Fibroblast of the conjunctiva (primary cell): ENCODE measurements at regions not wholly inside any gene's neighbourhood (a gene's known extent, or its start where the extent isn't known, plus 50 kb on each side); places are given as distances from the start of the nearest gene placed in this dataset.
A peak's percentile ranks its signal among the peaks of the same experiment; 100 is the strongest.
"Not testable (repeated sequence)": the region's sequence is repeated elsewhere in the genome, so short reads cannot be mapped to it uniquely, and the experiment has no call there.

Source experiments
- DNase-seq: peaks from one replicate; pipeline ENCODE4 v3.0.0-alpha.2; 2010; ENCODE audit warnings: low read depth

DNA sequence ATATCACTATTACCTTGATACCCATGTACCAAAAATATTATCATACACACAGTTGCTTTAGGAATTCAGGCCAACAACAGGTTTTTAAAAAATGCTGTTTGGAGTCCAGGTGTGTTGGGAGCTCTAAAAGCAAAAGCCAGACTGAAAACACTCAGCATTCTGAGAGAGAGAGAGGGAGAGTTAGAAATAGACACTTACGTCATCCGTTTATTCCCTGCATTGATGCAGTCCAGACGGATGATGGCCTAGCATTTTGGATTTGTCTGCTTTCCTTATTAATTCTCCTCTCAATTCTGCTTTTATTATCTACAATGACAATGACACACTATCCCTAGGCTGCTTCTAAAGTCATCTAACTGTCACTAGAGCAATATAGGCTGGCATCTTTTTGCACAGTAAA is 358.3 kb upstream of the BOD1L1 start:
- DNase-seq = no peak

- no peak for DNase-seq
Observed at GRCh38 chr4:13986548-13986947, 359.0 kb upstream of the BOD1L1 start.

GRCh38 chr4:13988353-13989305 is 361.1 kb upstream of the BOD1L1 start:
- DNase-seq = peak; percentile 97

DNA sequence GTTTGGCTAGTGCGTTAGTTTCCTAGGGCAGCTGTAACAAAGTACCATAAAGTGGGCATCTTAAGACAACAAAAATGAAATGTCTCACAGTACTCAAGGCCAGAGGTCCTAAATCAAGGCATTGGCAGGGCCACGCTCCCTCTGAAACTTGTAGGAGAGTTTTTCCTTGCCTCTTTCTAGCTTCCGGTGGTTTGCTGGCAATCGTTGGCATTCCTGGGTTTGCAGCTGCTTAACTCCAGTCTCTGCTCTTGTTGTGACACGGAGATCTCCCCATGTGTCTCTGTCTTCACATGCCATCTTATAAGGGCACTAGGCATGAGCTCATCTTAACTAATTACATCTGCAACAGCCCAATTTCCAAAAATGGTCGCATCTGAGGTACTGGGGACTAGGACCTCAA is 362.0 kb upstream of the BOD1L1 start:
- no peak for DNase-seq

DNA sequence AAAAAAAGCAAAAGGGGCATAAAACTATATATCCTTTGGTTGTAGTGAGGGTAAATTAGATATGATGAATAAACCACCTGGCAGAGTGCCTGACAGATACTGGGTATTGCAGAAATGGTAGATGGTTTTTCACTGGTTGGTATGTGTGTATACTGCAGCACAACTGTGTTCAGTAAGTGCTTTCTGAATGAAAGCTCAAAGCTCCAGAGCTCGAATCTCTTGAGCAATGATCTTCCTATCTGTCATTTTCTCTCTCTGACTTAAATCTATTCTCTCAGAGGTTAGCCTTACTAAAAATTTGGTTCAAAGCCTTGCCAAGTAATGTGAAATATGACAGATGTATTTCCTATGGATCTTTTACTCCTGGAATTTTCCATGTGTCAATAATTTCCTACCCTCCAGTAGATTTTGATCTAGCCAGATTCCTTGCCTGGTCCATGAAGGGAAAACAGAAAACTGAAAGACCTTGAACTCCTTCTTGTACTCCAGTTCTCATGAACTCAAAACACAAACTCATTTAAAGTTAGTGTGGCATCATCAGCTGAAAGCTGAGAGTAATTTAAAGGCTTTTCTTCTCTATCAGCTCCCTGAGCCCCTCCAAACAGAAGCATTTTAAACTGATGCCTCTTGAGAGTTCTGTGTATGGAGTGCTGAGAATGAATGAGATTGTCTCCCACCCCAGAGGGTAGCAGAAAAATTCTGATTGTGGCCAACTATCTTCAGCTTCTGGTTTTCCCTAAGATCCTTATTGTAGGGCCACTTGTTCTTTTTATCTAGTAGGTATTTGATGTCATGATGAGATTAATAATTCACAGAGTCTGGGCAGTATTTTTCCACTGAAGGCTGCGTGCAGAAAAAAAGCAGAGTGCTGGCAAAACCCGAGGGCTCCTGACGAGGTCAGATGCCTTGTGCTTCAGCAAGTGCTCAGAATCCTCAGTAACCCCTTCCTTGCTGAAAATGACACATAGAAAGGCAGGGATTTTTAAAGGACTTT is 363.4 kb upstream of the BOD1L1 start:
- no peak for DNase-seq

DNA sequence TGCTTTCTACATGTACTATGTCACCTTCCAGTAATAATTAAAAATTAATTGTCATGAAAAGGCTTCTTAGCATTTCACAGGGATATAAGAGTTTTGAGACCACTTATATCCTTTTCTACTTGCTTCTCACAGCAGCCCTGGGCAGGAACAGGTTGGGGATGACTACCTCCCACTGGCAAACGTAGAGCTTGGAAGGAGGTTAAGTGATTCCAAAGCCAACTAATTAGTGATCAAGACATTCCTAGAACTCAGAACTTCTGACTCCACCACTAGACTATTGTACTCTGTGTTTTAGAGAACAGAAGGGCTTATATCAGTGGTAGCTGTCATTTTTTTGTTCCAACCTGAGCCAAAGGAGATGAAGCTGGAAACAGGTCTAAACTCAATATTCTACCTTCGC is 364.5 kb upstream of the BOD1L1 start:
- no peak for DNase-seq

GRCh38 chr4:13992975-13993520 is 365.5 kb upstream of the BOD1L1 start:
- no peak for DNase-seq

- no peak for DNase-seq
Observed at GRCh38 chr4:13994016-13994415, 366.5 kb upstream of the BOD1L1 start.

- DNase-seq = no peak
Observed at GRCh38 chr4:13998850-13999445, 371.4 kb upstream of the BOD1L1 start.

GRCh38 chr4:14000091-14000814 is 372.7 kb upstream of the BOD1L1 start:
- DNase-seq = no peak

GRCh38 chr4:14002331-14002730 is 374.8 kb upstream of the BOD1L1 start:
- not testable (repeated sequence) for DNase-seq

GRCh38 chr4:14008494-14008893 is 381.0 kb upstream of the BOD1L1 start:
- no peak for DNase-seq

DNA sequence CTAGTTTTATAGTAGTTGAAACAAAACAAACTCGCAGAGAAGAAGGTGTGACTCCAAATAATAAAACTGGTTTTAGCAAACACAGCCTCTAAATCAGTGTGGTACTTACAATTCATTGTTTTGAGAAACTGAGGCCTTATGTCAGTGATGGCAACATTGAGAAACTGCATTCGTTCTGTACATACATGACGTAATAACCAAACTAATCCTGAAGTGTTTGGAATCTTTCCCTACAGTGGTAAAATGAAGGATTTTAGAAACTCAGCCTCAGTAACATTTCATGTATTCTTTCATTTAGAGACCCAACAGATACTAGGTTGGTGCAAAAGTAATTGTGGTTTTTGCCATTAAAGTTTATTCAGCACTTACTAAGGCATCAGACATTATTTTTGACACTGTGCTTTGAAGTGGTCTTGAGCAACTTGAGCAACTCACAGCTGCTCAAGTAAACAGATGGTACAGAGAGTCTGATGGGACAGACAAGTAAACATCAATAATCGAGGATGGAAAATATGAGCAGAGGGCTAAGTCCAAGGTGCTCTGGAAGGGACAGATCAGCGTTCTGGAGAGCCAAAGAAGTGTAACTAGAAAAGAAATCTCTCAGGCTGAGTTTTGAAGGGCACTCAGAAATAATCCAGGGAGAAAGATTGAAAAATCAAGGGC is 390.8 kb upstream of the BOD1L1 start:
- no peak for DNase-seq

DNA sequence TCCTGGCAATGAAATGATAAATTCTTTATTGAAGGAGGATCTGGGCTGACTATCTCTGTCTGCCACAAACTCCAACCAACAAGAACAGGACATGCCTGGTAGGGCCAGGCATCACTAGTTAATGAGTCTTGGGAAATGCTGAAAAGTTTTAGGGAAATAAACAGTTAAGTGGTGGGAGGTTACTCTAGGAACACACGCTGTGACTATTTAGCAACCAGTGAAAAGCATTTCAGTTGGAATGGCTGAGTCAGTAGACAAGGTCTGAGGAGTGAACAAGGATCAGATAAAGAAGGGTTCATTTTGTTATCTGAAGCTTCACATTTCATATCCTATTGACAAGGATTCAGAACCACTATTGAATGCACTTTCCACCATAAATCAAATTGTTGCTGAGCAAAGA is 394.9 kb upstream of the BOD1L1 start:
- no peak for DNase-seq

DNA sequence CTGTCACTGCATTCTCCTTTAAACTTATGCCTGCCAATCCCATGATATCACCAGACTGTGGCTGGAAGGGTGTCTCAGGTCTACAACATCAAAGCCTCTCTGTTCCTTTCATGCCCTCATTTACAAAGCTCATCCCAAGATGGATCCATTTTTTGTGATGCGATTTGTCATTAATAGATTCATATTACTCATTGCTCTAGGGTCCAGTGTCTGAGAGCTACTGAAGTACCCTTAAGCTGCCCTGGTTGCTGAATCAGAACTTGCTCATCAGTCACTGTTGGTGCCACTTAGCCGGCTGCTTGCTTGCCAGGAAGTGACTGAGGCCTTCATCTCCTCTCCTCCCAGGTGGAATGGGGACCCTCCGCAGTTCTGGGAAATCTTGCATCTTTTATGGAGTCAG is 395.5 kb upstream of the BOD1L1 start:
- no peak for DNase-seq

GRCh38 chr4:14023896-14024295 is 396.4 kb upstream of the BOD1L1 start:
- DNase-seq = no peak

GRCh38 chr4:14025111-14025510 is 397.6 kb upstream of the BOD1L1 start:
- DNase-seq = no peak

DNA sequence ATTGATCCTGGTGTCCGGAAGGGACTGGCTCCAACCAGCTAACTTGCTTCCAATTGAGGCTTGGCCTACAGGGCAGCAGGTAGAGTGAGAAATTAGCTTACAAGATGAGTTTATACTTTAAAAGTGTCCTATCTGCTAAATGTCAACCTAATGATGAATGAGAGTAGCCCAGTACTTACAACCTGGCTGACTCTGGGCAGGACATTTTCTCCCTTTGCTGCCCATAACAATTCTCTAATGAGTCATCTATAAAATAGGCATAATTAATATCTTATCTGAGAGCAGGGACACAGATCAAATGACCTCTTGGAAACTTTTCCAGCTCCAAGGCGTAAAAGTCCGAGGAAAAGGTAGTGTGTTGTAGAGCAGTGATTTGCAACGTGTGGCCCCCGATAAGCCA is 398.4 kb upstream of the BOD1L1 start:
- no peak for DNase-seq

GRCh38 chr4:14028862-14029261 is 401.3 kb upstream of the BOD1L1 start:
- no peak for DNase-seq

DNA sequence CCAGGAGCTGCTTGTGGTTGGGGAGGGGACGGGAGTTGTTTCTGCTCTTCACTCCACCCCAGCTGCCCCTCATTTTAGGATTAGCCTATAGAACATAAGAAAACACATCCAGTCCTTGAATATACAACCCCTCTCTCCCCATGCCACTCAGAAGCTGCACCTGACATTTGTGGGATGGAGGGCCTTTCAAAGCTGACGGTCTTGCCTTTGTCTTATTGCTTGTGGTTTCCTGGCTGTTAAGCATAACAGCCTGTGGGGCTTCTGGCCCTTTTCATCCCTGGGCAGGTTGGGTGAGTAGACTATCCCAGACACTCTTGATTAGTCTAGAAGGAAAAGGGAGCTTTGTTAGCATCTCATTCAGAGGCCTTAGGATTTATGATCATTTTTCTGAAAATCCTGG is 407.6 kb upstream of the BOD1L1 start:
- no peak for DNase-seq

DNA sequence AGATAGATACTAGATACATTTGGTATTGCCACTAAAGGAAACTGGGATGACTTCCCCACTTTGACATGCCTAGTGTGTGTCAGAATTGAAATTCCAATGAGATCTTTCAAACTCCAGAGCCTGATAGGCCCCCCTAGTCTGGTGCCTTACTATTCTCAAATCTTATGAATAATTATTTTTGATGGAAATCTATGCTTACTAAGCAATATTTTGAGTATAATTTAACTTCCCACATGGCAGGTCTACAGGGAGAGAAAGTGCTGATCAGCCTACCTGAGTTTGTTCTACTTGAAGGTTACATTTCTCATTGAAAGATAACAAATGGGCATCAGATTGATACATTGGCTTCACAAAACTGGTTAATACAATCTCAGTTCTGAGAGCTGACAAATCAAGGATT is 415.7 kb upstream of the BOD1L1 start:
- no peak for DNase-seq
